Dermis microvascular lymphatic vessel endothelial cell (primary cell): ENCODE measurements at regions not wholly inside any gene's neighbourhood (a gene's known extent, or its start where the extent isn't known, plus 50 kb on each side); places are given as distances from the start of the nearest gene placed in this dataset.
A peak's percentile ranks its signal among the peaks of the same experiment; 100 is the strongest.
"Not testable (repeated sequence)": the region's sequence is repeated elsewhere in the genome, so short reads cannot be mapped to it uniquely, and the experiment has no call there.

Experiments used
- DNase-seq, 2 donors: peaks; one replicate each; pipeline versions ENCODE4 v3.0.0 to v3.0.0-alpha.2; 2010; ENCODE audit warnings: low read depth in 2 of 2

- no peak for DNase-seq
These were observed 119.6 kb upstream of the ZNF92 start for GRCh38 chr7:65254061-65254460.

GRCh38 chr7:65251851-65252620 is 121.6 kb upstream of the ZNF92 start:
- peak; percentile 14 to 42 for DNase-seq

- DNase-seq: no peak
These were observed 122.8 kb upstream of the ZNF92 start for GRCh38 chr7:65250697-65251395.

- DNase-seq: no peak
These were observed 123.4 kb upstream of the ZNF92 start for GRCh38 chr7:65250216-65250615.

GRCh38 chr7:65247491-65247890 is 126.2 kb upstream of the ZNF92 start:
- no peak for DNase-seq

- peak in 1 of 2 donors; percentile 19 for DNase-seq
These were observed 133.8 kb upstream of the ZNF92 start for GRCh38 chr7:65239707-65240352.

- no peak for DNase-seq
These were observed 134.3 kb upstream of the ZNF92 start for GRCh38 chr7:65239324-65239706.

GRCh38 chr7:65238785-65239184 is 134.9 kb upstream of the ZNF92 start:
- no peak for DNase-seq

GRCh38 chr7:65235586-65235985 is 138.1 kb upstream of the ZNF92 start:
- DNase-seq: no peak

- no peak for DNase-seq
These were observed 140.1 kb upstream of the ZNF92 start for GRCh38 chr7:65233409-65234034.

GRCh38 chr7:65230231-65230630 is 143.4 kb upstream of the ZNF92 start:
- DNase-seq: no peak

GRCh38 chr7:65225422-65226006 is 148.1 kb upstream of the ZNF92 start:
- DNase-seq: no peak

GRCh38 chr7:65222655-65223054 is 151.0 kb upstream of the ZNF92 start:
- no peak for DNase-seq

- DNase-seq: no peak
These were observed 152.0 kb upstream of the ZNF92 start for GRCh38 chr7:65221683-65222082.

- no peak for DNase-seq
These were observed 154.0 kb upstream of the ZNF92 start for GRCh38 chr7:65219623-65220022.

GRCh38 chr7:65216469-65216868 is 157.2 kb upstream of the ZNF92 start:
- DNase-seq: peak; percentile 39 to 60

GRCh38 chr7:65213260-65213659 is 160.4 kb upstream of the ZNF92 start:
- peak; percentile 2 to 41 for DNase-seq

GRCh38 chr7:65199221-65199620 is 174.4 kb upstream of the ZNF92 start:
- not testable (repeated sequence) for DNase-seq

GRCh38 chr7:65193334-65194058 is 180.2 kb upstream of the ZNF92 start:
- DNase-seq: peak; percentile 27 to 49

- DNase-seq: peak in 1 of 2 donors; percentile 43
These were observed 170.6 kb upstream of the ERV3-1 start for GRCh38 chr7:65177041-65177440.

GRCh38 chr7:65150105-65150504 is 143.6 kb upstream of the ERV3-1 start:
- DNase-seq: not testable (repeated sequence)
